Astrocyte (in vitro differentiated cells and primary cell): ENCODE measurements at regions not wholly inside any gene's neighbourhood (a gene's known extent, or its start where the extent isn't known, plus 50 kb on each side); places are given as distances from the start of the nearest gene placed in this dataset.

Experiments used
- DNase-seq: peaks from one replicate; pipeline ENCODE4 v3.0.0-alpha.2; 2010; ENCODE audit warnings: low read depth
- FAIRE-seq: peaks from 2 replicates; lab custom pipeline; 2011; peaks lifted over from hg19 to GRCh38; lab: Jason Lieb, UNC
- H2AFZ ChIP-seq: 2 replicates; pipeline ENCODE4 v1.6.0; 2012; ENCODE audit warnings: low read depth, low read length, inconsistent platforms
- H3K27ac ChIP-seq: 2 replicates; pipeline ENCODE4 v1.5.1; 2011; ENCODE audit warnings: low read depth, low read length, inconsistent platforms
- H3K27me3 ChIP-seq: 2 replicates; pipeline ENCODE4 v1.6.0; 2011; ENCODE audit warnings: low read length, inconsistent platforms; ENCODE audit not compliant: insufficient read depth
- H3K36me3 ChIP-seq: 2 replicates; pipeline ENCODE4 v1.5.1; 2011; ENCODE audit warnings: low read length, inconsistent platforms; ENCODE audit not compliant: insufficient read depth
- H3K4me1 ChIP-seq: 2 replicates; pipeline ENCODE4 v1.5.1; 2011; ENCODE audit warnings: low read length, inconsistent platforms; ENCODE audit not compliant: insufficient read depth
- H3K4me2 ChIP-seq: 2 replicates; pipeline ENCODE4 v1.6.0; 2012; ENCODE audit warnings: low read length, inconsistent platforms
- H3K4me3 ChIP-seq: 2 replicates; pipeline ENCODE4 v1.5.1; 2011; ENCODE audit warnings: low read depth, mild to moderate bottlenecking, low read length, inconsistent platforms; ENCODE audit not compliant: insufficient read depth
- H3K79me2 ChIP-seq: 2 replicates; pipeline ENCODE4 v1.6.0; 2012; ENCODE audit warnings: mild to moderate bottlenecking, low read length, inconsistent platforms; ENCODE audit not compliant: insufficient read depth
- H3K9ac ChIP-seq: 2 replicates; pipeline ENCODE4 v1.6.0; 2012; ENCODE audit warnings: mild to moderate bottlenecking, low read length, inconsistent platforms
- H3K9me3 ChIP-seq: 2 replicates; pipeline ENCODE4 v1.5.1; 2012; ENCODE audit warnings: low read depth, mild to moderate bottlenecking, low read length, inconsistent platforms; ENCODE audit not compliant: insufficient read depth
- H4K20me1 ChIP-seq: 2 replicates; pipeline ENCODE4 v1.6.0; 2012; ENCODE audit warnings: low read length, inconsistent platforms; ENCODE audit not compliant: insufficient read depth
- H3K27ac Mint-ChIP-seq: one replicate; pipeline ENCODE4 v1.8.0; 2021; ENCODE audit warnings: mild to moderate bottlenecking, mixed read lengths; ENCODE audit not compliant: unreplicated experiment
- H3K27me3 Mint-ChIP-seq: one replicate; pipeline ENCODE4 v1.8.0; 2021; ENCODE audit warnings: low read depth, mixed read lengths; ENCODE audit not compliant: unreplicated experiment
- H3K36me3 Mint-ChIP-seq: one replicate; pipeline ENCODE4 v1.8.0; 2021; ENCODE audit warnings: low read depth, mixed read lengths; ENCODE audit not compliant: unreplicated experiment
- H3K4me1 Mint-ChIP-seq: one replicate; pipeline ENCODE4 v1.8.0; 2021; ENCODE audit warnings: low read depth, mixed read lengths; ENCODE audit not compliant: unreplicated experiment
- H3K4me3 Mint-ChIP-seq: one replicate; pipeline ENCODE4 v1.8.0; 2021; ENCODE audit warnings: mild to moderate bottlenecking, moderate library complexity, mixed read lengths; ENCODE audit not compliant: unreplicated experiment
- H3K9me3 Mint-ChIP-seq: one replicate; pipeline ENCODE4 v1.8.0; 2021; ENCODE audit warnings: mild to moderate bottlenecking, mixed read lengths; ENCODE audit not compliant: unreplicated experiment
- CTCF ChIP-seq: IDR thresholded peaks from 2 replicates; pipeline ENCODE4 v1.5.1; 2011; ENCODE audit warnings: low read depth, mild to moderate bottlenecking, inconsistent platforms, low read length, moderate library complexity; ENCODE audit not compliant: insufficient read depth
- EZH2 ChIP-seq: IDR thresholded peaks from 2 replicates; pipeline ENCODE4 v1.6.1; 2012; ENCODE audit warnings: mild to moderate bottlenecking, low read length, inconsistent platforms; ENCODE audit not compliant: insufficient read depth

GRCh38 chr15:96916750-96917149 is 586.2 kb downstream of the NR2F2 start:
- H3K4me2 ChIP-seq = no peak overlapping the region
- DNase-seq = no peak
- H3K79me2 ChIP-seq = no peaks in the 10 kb centered on the region
- no peaks in the 10 kb centered on the region for H3K4me1 Mint-ChIP-seq
- no peak overlapping the region for H3K9ac ChIP-seq
- no peak overlapping the region for H2AFZ ChIP-seq
- no peak overlapping the region for H3K4me3 ChIP-seq
- no peaks in the 10 kb centered on the region for H3K27me3 ChIP-seq
- H3K4me3 Mint-ChIP-seq = no peak overlapping the region
- H4K20me1 ChIP-seq = no peaks in the 10 kb centered on the region
- no peaks in the 10 kb centered on the region for H3K27me3 Mint-ChIP-seq
- H3K9me3 ChIP-seq = no peaks in the 10 kb centered on the region
- no peak overlapping the region for H3K27ac Mint-ChIP-seq
- TF ChIP-seq EZH2 = no peak
- no peak for TF ChIP-seq CTCF
- no peak for FAIRE-seq
- no peaks in the 10 kb centered on the region for H3K36me3 ChIP-seq
- no peak overlapping the region for H3K27ac ChIP-seq
- no peaks in the 10 kb centered on the region for H3K4me1 ChIP-seq
- no peaks in the 10 kb centered on the region for H3K36me3 Mint-ChIP-seq
- peaks cover 12% of the 10 kb centered on the region for H3K9me3 Mint-ChIP-seq

- no peak for FAIRE-seq
Observed at GRCh38 chr15:96924570-96924969, 594.1 kb downstream of the NR2F2 start.

More at GRCh38 chr15:96924570-96924969, 594.1 kb downstream of the NR2F2 start:
- H4K20me1 ChIP-seq = no peaks in the 10 kb centered on the region
- no peaks in the 10 kb centered on the region for H3K9me3 Mint-ChIP-seq
- no peak for TF ChIP-seq EZH2
- no peak for TF ChIP-seq CTCF
- H3K4me3 Mint-ChIP-seq = no peak overlapping the region
- H2AFZ ChIP-seq = no peak overlapping the region
- H3K27ac ChIP-seq = no peak overlapping the region
- H3K4me2 ChIP-seq = no peak overlapping the region
- no peak overlapping the region for H3K27ac Mint-ChIP-seq
- H3K4me3 ChIP-seq = no peak overlapping the region
- H3K79me2 ChIP-seq = no peaks in the 10 kb centered on the region
- H3K9ac ChIP-seq = no peak overlapping the region
- DNase-seq = no peak
- no peaks in the 10 kb centered on the region for H3K9me3 ChIP-seq
- H3K27me3 Mint-ChIP-seq = peaks cover 1% of the 10 kb centered on the region
- no peaks in the 10 kb centered on the region for H3K4me1 Mint-ChIP-seq
- no peaks in the 10 kb centered on the region for H3K4me1 ChIP-seq
- no peaks in the 10 kb centered on the region for H3K36me3 ChIP-seq
- no peaks in the 10 kb centered on the region for H3K27me3 ChIP-seq
- H3K36me3 Mint-ChIP-seq = no peaks in the 10 kb centered on the region
